ENCODE measurements at regions not wholly inside any gene's neighbourhood (a gene's known extent, or its start where the extent isn't known, plus 50 kb on each side); places are given as distances from the start of the nearest gene placed in this dataset.

GRCh38 chr18:68507781-68508180 lies 207.1 kb downstream of the TMX3 start:
- Histone ChIP-seq H3K4me1 (ENCODE audit: insufficient read depth) (no peaks in the 10 kb centered on the region), H3K27ac (no peak overlapping the region), H3K27me3 (no peaks in the 10 kb centered on the region), H3K4me3 (no peak overlapping the region), H3K36me3 (no peaks in the 10 kb centered on the region), H3K9me3 (no peaks in the 10 kb centered on the region)
- TF ChIP-seq EP300 (IDR thresholded peaks at IDR 0.05) (no peak), CTCF (IDR thresholded peaks at IDR 0.05) (no peak), POLR2A (IDR thresholded peaks at IDR 0.05) (no peak)
- DNase-seq = no peak
- intact Hi-C loops (cut with DNase I) = no loop called here
- WGBS, 3 donors = 17 to 28% (median 21%) methylated on average over 2 of the region's 2 CpGs

- Histone ChIP-seq H3K9me3 (no peaks in the 10 kb centered on the region), H3K27me3 (no peaks in the 10 kb centered on the region), H3K27ac (no peak overlapping the region), H3K4me1 (ENCODE audit: insufficient read depth) (no peaks in the 10 kb centered on the region), H3K4me3 (no peak overlapping the region), H3K36me3 (no peaks in the 10 kb centered on the region)
- DNase-seq = no peak
- TF ChIP-seq CTCF (IDR thresholded peaks at IDR 0.05) (no peak), POLR2A (IDR thresholded peaks at IDR 0.05) (no peak), EP300 (IDR thresholded peaks at IDR 0.05) (no peak)
- intact Hi-C loops (cut with DNase I) = no loop called here
- WGBS, 3 donors = 73 to 76% (median 75%) methylated on average over 3 of the region's 3 CpGs
These were observed 209.7 kb downstream of the TMX3 start for GRCh38 chr18:68505178-68505574.

GRCh38 chr18:68504441-68505177 lies 210.3 kb downstream of the TMX3 start:
- Histone ChIP-seq H3K4me3 (no peak overlapping the region), H3K9me3 (no peaks in the 10 kb centered on the region), H3K4me1 (ENCODE audit: insufficient read depth) (no peaks in the 10 kb centered on the region), H3K36me3 (no peaks in the 10 kb centered on the region), H3K27ac (no peak overlapping the region), H3K27me3 (no peaks in the 10 kb centered on the region)
- TF ChIP-seq POLR2A (IDR thresholded peaks at IDR 0.05) (no peak), EP300 (IDR thresholded peaks at IDR 0.05) (no peak), CTCF (IDR thresholded peaks at IDR 0.05) (no peak)
- WGBS, 3 donors = 66 to 77% (median 71%) methylated on average over 2 of the region's 2 CpGs
- intact Hi-C loops (cut with DNase I) = no loop called here
- DNase-seq = no peak

GRCh38 chr18:68500556-68500955 lies 214.4 kb downstream of the TMX3 start:
- intact Hi-C loops (cut with DNase I) = no loop called here
- H3K4me1 ChIP-seq (ENCODE audit: insufficient read depth) = no peaks in the 10 kb centered on the region
- no peaks in the 10 kb centered on the region for H3K36me3 ChIP-seq
- no peak for DNase-seq
- no peaks in the 10 kb centered on the region for H3K27me3 ChIP-seq
- 53 to 60% (median 56%) methylated on average over 4 of the region's 4 CpGs for WGBS, 3 donors
- no peak overlapping the region for H3K27ac ChIP-seq
- TF ChIP-seq CTCF (IDR thresholded peaks at IDR 0.05) (no peak), POLR2A (IDR thresholded peaks at IDR 0.05) (no peak), EP300 (IDR thresholded peaks at IDR 0.05) (no peak)
- no peaks in the 10 kb centered on the region for H3K9me3 ChIP-seq
- H3K4me3 ChIP-seq = no peak overlapping the region

All from ovary (tissue), 7 donors.